HCT116 (cell line): ENCODE measurements at regions not wholly inside any gene's neighbourhood (a gene's known extent, or its start where the extent isn't known, plus 50 kb on each side); places are given as distances from the start of the nearest gene placed in this dataset.

Source experiments
- CTCF ChIP-seq, 3 experiments: fragments of 200-600 bp in 1 of 3; sonication (generic) in 1 of 3; IDR thresholded peaks in 2 of 3; conservative IDR thresholded peaks in 1 of 3; 2 replicates each; pipeline ENCODE4 v1.5.1; 2012 to 2017; ENCODE audit warnings: low read depth in 2 of 3, low read length in 2 of 3, antibody characterized with exemption in 1 of 3, borderline replicate concordance in 1 of 3, control low read depth in 1 of 3, mild to moderate bottlenecking in 1 of 3, mixed read lengths in 1 of 3, mixed run types in 1 of 3, moderate library complexity in 1 of 3; ENCODE audit not compliant: insufficient read depth in 1 of 3
- EZH2 ChIP-seq: fragments of 200-600 bp; sonication (generic); IDR thresholded peaks from 2 replicates; pipeline ENCODE4 v1.6.1; 2017; ENCODE audit warnings: antibody characterized with exemption, mixed run types
- POLR2AphosphoS5 ChIP-seq: IDR thresholded peaks from 2 replicates; pipeline ENCODE4 v1.6.1; 2011; ENCODE audit warnings: mild to moderate bottlenecking, low read depth, low read length, moderate library complexity
- REST ChIP-seq: IDR thresholded peaks from 2 replicates; pipeline ENCODE4 v1.6.1; 2012; ENCODE audit warnings: low read depth
- SIN3A ChIP-seq: IDR thresholded peaks from 2 replicates; pipeline ENCODE4 v1.6.1; 2012; ENCODE audit warnings: low read depth
- TCF7L2 ChIP-seq: IDR thresholded peaks from 2 replicates; pipeline ENCODE4 v1.7.0; 2011; ENCODE audit warnings: borderline replicate concordance, inconsistent platforms; ENCODE audit not compliant: insufficient read depth, insufficient read length; ENCODE audit errors: extremely low read depth

DNA sequence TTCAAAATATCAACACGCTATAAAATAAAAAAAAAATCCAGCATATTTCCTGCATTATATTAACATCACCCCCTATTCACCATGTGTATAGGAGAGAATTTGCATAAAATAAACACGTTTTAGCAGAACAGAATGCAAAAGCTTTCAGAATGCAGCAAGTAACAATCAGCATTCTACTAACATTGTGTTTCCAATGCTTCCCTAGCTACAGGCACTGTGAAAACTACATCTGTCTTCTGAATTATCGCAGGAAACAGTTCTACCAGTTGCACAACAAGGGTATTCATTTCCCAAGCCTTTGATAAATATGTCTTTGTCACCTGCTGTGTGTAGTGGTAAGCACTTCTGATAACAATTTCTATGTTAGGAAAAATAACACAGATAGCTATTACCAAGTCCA is 1015.8 kb downstream of the CDH18 start:
- TF ChIP-seq REST (no peak), POLR2AphosphoS5 (no peak), EZH2 (no peak), CTCF (IDR thresholded peaks at IDR 0.05 in 2 of 3, conservative IDR thresholded peaks at IDR 0.05 in 1 of 3; ENCODE audit: borderline replicate concordance in 1 of 3, insufficient read depth in 1 of 3, low read depth in 2 of 3, low read length in 2 of 3) (no peak), TCF7L2 (no peak), SIN3A (no peak)
